Naive B cell (primary cell): ENCODE measurements at regions not wholly inside any gene's neighbourhood (a gene's known extent, or its start where the extent isn't known, plus 50 kb on each side); places are given as distances from the start of the nearest gene placed in this dataset.
A peak's percentile ranks its signal among the peaks of the same experiment; 100 is the strongest.

Experiments
- ATAC-seq, 2 donors: fragments of 150-1000 bp; cut with Tn5 transposase; 2 replicates each; pipeline ENCODE4 v1.10.0; 2021; ENCODE audit warnings: low read depth in 2 of 2, mild to moderate bottlenecking in 2 of 2, moderate library complexity in 2 of 2
- DNase-seq: peaks from one replicate; pipeline ENCODE4 v3.0.0; 2022
- H3K27ac Mint-ChIP-seq, 6 donors: one replicate each; pipeline ENCODE4 v1.8.0; 2020 to 2022; ENCODE audit warnings: mild to moderate bottlenecking in 6 of 6, mixed read lengths in 6 of 6, moderate library complexity in 5 of 6, inconsistent platforms in 2 of 6
- H3K27me3 Mint-ChIP-seq, 3 donors: one replicate each; pipeline ENCODE4 v1.8.0; 2021 to 2022; ENCODE audit warnings: mixed read lengths in 3 of 3, mild to moderate bottlenecking in 1 of 3
- H3K36me3 Mint-ChIP-seq, 2 donors: one replicate each; pipeline ENCODE4 v1.8.0; 2020 to 2022; ENCODE audit warnings: mixed read lengths in 2 of 2, inconsistent platforms in 1 of 2, mild to moderate bottlenecking in 1 of 2
- H3K4me1 Mint-ChIP-seq, 3 donors: one replicate each; pipeline ENCODE4 v1.8.0; 2020 to 2022; ENCODE audit warnings: mixed read lengths in 3 of 3, inconsistent platforms in 1 of 3, mild to moderate bottlenecking in 1 of 3, moderate library complexity in 1 of 3
- H3K4me3 Mint-ChIP-seq, 8 donors: one replicate each; pipeline ENCODE4 v1.8.0; 2020 to 2022; ENCODE audit warnings: mild to moderate bottlenecking in 8 of 8, mixed read lengths in 8 of 8, moderate library complexity in 8 of 8, inconsistent platforms in 2 of 8
- H3K9me3 Mint-ChIP-seq, 7 donors: one replicate each; pipeline ENCODE4 v1.8.0; 2020 to 2022; ENCODE audit warnings: mixed read lengths in 7 of 7, mild to moderate bottlenecking in 5 of 7, inconsistent platforms in 2 of 7, moderate library complexity in 1 of 7

- H3K4me1 Mint-ChIP-seq = no peaks in the 10 kb centered on the region
- peaks cover 0 to 5% (median 0%) of the 10 kb centered on the region in 7 donors for H3K9me3 Mint-ChIP-seq
- no peak overlapping the region for H3K4me3 Mint-ChIP-seq
- H3K27me3 Mint-ChIP-seq = no peaks in the 10 kb centered on the region
- H3K36me3 Mint-ChIP-seq = no peaks in the 10 kb centered on the region
- no peak for DNase-seq
- ATAC-seq = no peak
- no peak overlapping the region for H3K27ac Mint-ChIP-seq
Measured at GRCh38 chr7:15041226-15041625, 138.7 kb upstream of the DGKB start.

- H3K4me1 Mint-ChIP-seq = no peaks in the 10 kb centered on the region
- DNase-seq (no peak), ATAC-seq (no peak)
- no peak overlapping the region for H3K27ac Mint-ChIP-seq
- H3K4me3 Mint-ChIP-seq = no peak overlapping the region
- peaks cover 0 to 5% (median 0%) of the 10 kb centered on the region in 7 donors for H3K9me3 Mint-ChIP-seq
- H3K27me3 Mint-ChIP-seq = no peaks in the 10 kb centered on the region
- H3K36me3 Mint-ChIP-seq = no peaks in the 10 kb centered on the region
Measured at GRCh38 chr7:15035814-15036213, 133.3 kb upstream of the DGKB start.

DNA sequence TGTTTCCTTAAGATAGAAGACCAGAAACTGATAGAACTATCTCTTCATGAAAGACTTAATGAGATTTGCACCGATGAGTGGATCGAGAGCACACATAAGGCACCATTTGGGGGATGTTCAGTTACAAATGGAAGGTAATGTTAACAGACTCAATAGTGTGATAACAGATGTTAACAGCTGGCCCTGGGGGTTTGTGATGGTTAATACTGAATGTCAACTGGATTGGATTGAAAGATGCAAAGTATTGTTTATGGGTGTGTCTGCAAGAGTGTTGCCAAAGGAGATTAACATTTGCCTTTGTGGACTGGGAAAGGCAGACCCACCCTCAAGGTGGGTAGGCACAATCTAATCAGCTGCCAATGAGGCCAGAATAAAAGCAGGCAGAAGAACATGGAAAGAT, 130.5 kb upstream of the DGKB start:
- no peaks in the 10 kb centered on the region for H3K36me3 Mint-ChIP-seq
- no peak overlapping the region for H3K4me3 Mint-ChIP-seq

DNA sequence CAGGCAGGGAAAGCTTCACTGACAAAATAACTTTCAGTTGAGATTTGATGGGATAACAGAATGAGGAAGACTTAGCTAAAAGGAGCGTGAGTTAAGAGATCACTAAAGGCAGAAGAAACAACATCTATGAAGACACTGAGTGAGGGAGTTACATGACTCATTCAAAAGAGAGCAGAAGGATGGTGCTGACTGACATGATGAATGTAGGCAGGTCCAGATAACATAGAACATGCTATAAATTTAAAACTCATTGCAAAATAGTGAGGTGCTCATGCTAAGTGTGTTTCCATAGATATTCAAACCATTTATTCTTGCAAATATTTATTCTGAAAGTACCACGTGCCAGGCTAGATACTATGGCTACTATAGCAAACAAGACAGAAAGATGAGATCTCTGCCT, 116.4 kb upstream of the DGKB start:
- H3K27ac Mint-ChIP-seq = no peak overlapping the region
- DNase-seq (no peak), ATAC-seq (no peak)
- H3K4me1 Mint-ChIP-seq = no peaks in the 10 kb centered on the region
- H3K27me3 Mint-ChIP-seq = peaks cover 0 to 3% (median 0%) of the 10 kb centered on the region in 3 donors
- no peaks in the 10 kb centered on the region for H3K36me3 Mint-ChIP-seq
- H3K4me3 Mint-ChIP-seq = no peak overlapping the region
- H3K9me3 Mint-ChIP-seq = peaks cover 0 to 2% (median 0%) of the 10 kb centered on the region in 7 donors

More for the DNA sequence above, 130.5 kb upstream of the DGKB start:
- DNase-seq = no peak
- peaks cover 0 to 5% (median 0%) of the 10 kb centered on the region in 7 donors for H3K9me3 Mint-ChIP-seq
- no peak overlapping the region for H3K27ac Mint-ChIP-seq
- ATAC-seq = no peak
- no peaks in the 10 kb centered on the region for H3K4me1 Mint-ChIP-seq
- H3K27me3 Mint-ChIP-seq = no peaks in the 10 kb centered on the region

- Mint-ChIP-seq H3K27ac (no peak overlapping the region), H3K27me3 (peaks cover 0 to 3% (median 0%) of the 10 kb centered on the region in 3 donors), H3K4me3 (no peak overlapping the region), H3K36me3 (no peaks in the 10 kb centered on the region), H3K9me3 (peaks cover 0 to 2% (median 0%) of the 10 kb centered on the region in 7 donors), H3K4me1 (no peaks in the 10 kb centered on the region)
- ATAC-seq (no peak), DNase-seq (no peak)
Measured at GRCh38 chr7:15016766-15017165, 114.2 kb upstream of the DGKB start.

DNA sequence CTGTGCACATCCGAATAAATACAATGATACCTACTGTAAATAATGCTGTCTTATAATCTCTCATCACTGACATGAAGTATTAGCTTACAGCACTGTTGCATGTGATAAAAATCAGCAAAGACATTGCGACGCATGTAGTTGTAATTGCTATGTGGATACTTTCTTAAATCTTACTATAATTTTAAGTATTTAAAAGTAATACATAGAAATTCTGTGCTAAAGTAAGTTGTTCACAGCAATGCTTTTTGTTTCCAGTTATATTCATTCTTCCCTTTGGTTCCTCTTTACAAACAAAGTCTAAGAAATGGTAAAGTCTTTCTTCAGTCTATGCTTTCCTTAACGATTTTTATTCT, 113.7 kb upstream of the DGKB start:
- no peaks in the 10 kb centered on the region for H3K36me3 Mint-ChIP-seq
- H3K9me3 Mint-ChIP-seq = peaks cover 0 to 3% (median 0%) of the 10 kb centered on the region in 7 donors
- H3K27me3 Mint-ChIP-seq = peaks cover 0 to 3% (median 0%) of the 10 kb centered on the region in 3 donors
- DNase-seq = no peak
- H3K4me3 Mint-ChIP-seq = no peak overlapping the region
- no peaks in the 10 kb centered on the region for H3K4me1 Mint-ChIP-seq
- no peak overlapping the region for H3K27ac Mint-ChIP-seq
- ATAC-seq = no peak

DNA sequence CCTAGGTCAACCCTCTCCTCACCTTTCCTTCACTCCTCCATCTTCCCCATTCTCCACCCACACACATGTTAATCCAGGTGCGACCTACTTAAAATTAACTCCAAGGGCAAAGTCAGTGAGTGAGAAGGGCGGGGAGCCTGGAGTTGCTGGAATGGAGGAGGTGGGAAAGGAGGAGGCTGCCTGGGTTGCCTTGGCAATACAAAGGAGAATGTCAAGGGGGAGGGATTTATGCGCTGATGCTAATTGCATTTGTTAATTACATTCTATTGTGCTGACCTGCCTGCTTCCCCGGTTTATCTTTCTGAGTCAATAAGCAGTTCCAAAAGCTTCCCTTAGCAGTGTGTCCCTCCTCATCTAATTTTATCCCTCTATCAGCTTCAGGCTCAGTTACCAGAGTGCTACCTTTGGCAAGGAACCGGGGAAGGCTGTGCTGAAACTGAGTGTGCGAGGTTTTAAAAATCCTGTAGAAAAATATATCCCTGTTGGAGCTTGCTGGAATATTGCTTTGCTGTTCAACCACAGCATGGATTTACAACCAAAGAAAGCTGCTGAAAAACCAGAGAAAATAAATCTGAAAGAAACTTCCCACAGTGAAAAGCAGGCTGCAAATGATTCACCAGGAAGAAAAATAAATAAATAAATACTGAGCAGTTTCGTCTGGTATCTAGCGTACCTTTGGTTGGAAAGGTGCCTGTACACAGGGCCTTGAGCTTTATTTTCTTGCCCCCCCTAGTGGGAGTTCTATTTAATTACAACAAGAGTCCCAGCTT, 113.2 kb upstream of the DGKB start:
- Mint-ChIP-seq H3K27ac (no peak overlapping the region), H3K27me3 (peaks cover 0 to 3% (median 0%) of the 10 kb centered on the region in 3 donors), H3K36me3 (no peaks in the 10 kb centered on the region), H3K4me3 (no peak overlapping the region), H3K4me1 (no peaks in the 10 kb centered on the region), H3K9me3 (peaks cover 0 to 3% (median 0%) of the 10 kb centered on the region in 7 donors)
- no peak for DNase-seq
- ATAC-seq = no peak

- Mint-ChIP-seq H3K4me1 (no peaks in the 10 kb centered on the region), H3K4me3 (no peak overlapping the region), H3K27me3 (no peaks in the 10 kb centered on the region), H3K9me3 (peaks cover 0 to 3% (median 0%) of the 10 kb centered on the region in 7 donors), H3K36me3 (no peaks in the 10 kb centered on the region), H3K27ac (no peak overlapping the region)
- DNase-seq (no peak), ATAC-seq (no peak)
Measured at GRCh38 chr7:15012135-15012534, 109.6 kb upstream of the DGKB start.

- Mint-ChIP-seq H3K36me3 (no peaks in the 10 kb centered on the region), H3K27me3 (peaks cover 0 to 4% (median 0%) of the 10 kb centered on the region in 3 donors), H3K9me3 (peaks cover 0 to 4% (median 0%) of the 10 kb centered on the region in 7 donors), H3K27ac (peak overlapping the region in 1 of 6 donors; percentile 82), H3K4me1 (no peaks in the 10 kb centered on the region), H3K4me3 (no peak overlapping the region)
- no peak for DNase-seq
- ATAC-seq = no peak
Measured at GRCh38 chr7:15011289-15011688, 108.7 kb upstream of the DGKB start.

- no peaks in the 10 kb centered on the region for H3K36me3 Mint-ChIP-seq
- no peaks in the 10 kb centered on the region for H3K4me1 Mint-ChIP-seq
- no peak overlapping the region for H3K4me3 Mint-ChIP-seq
- peaks cover 0 to 4% (median 0%) of the 10 kb centered on the region in 7 donors for H3K9me3 Mint-ChIP-seq
- no peak for DNase-seq
- no peak overlapping the region for H3K27ac Mint-ChIP-seq
- no peak for ATAC-seq
- H3K27me3 Mint-ChIP-seq = peaks cover 0 to 4% (median 0%) of the 10 kb centered on the region in 3 donors
Measured at GRCh38 chr7:15007507-15007906, 105.0 kb upstream of the DGKB start.

- ATAC-seq = no peak
- Mint-ChIP-seq H3K27me3 (peaks cover 0 to 4% (median 0%) of the 10 kb centered on the region in 3 donors), H3K27ac (no peak overlapping the region), H3K4me3 (no peak overlapping the region), H3K9me3 (peaks cover 0 to 4% (median 0%) of the 10 kb centered on the region in 7 donors), H3K4me1 (no peaks in the 10 kb centered on the region), H3K36me3 (no peaks in the 10 kb centered on the region)
- no peak for DNase-seq
Measured at GRCh38 chr7:15005672-15006071, 103.1 kb upstream of the DGKB start.

- DNase-seq = no peak
- H3K9me3 Mint-ChIP-seq = peaks cover 0 to 5% (median 0%) of the 10 kb centered on the region in 7 donors
- H3K27ac Mint-ChIP-seq = no peak overlapping the region
- no peak overlapping the region for H3K4me3 Mint-ChIP-seq
- no peaks in the 10 kb centered on the region for H3K36me3 Mint-ChIP-seq
- ATAC-seq = no peak
- H3K27me3 Mint-ChIP-seq = no peaks in the 10 kb centered on the region
- H3K4me1 Mint-ChIP-seq = no peaks in the 10 kb centered on the region
Measured at GRCh38 chr7:15000157-15000556, 97.6 kb upstream of the DGKB start.

GRCh38 chr7:14999331-14999730, 96.8 kb upstream of the DGKB start:
- Mint-ChIP-seq H3K4me3 (no peak overlapping the region), H3K27ac (no peak overlapping the region), H3K27me3 (no peaks in the 10 kb centered on the region), H3K36me3 (no peaks in the 10 kb centered on the region), H3K4me1 (no peaks in the 10 kb centered on the region), H3K9me3 (peaks cover 0 to 5% (median 0%) of the 10 kb centered on the region in 7 donors)
- no peak for ATAC-seq
- DNase-seq = no peak

DNA sequence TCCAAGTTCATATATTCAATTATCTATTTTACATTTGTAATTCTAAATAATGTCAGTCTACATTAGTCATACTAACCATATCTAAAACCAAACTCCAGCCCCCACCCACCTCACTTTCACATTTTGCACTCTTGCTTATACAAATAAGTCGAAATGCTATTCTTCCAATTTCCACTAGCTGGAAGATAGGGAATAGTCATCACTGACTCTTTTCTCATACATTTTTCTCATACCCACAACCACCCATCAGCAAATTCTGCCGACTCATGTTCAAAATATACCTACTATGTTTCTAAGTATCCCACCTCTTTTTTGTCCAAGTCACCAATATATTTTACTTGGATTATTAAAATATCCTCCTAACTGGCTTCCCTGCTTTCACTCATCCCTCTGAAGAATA, 93.2 kb upstream of the DGKB start:
- H3K27ac Mint-ChIP-seq = no peak overlapping the region
- no peaks in the 10 kb centered on the region for H3K4me1 Mint-ChIP-seq
- ATAC-seq = no peak
- H3K9me3 Mint-ChIP-seq = peaks cover 0 to 5% (median 2%) of the 10 kb centered on the region in 7 donors
- H3K36me3 Mint-ChIP-seq = no peaks in the 10 kb centered on the region
- H3K4me3 Mint-ChIP-seq = no peak overlapping the region
- no peaks in the 10 kb centered on the region for H3K27me3 Mint-ChIP-seq
- DNase-seq = no peak
